GM12892 (cell line): ENCODE measurements at regions not wholly inside any gene's neighbourhood (a gene's known extent, or its start where the extent isn't known, plus 50 kb on each side); places are given as distances from the start of the nearest gene placed in this dataset.

Experiments used
- DNase-seq: peaks from one replicate; pipeline ENCODE4 v3.0.0; 2011; ENCODE audit not compliant: insufficient read length
- FAIRE-seq: peaks from 2 replicates; lab custom pipeline; 2011; peaks lifted over from hg19 to GRCh38; lab: Jason Lieb, UNC
- POLR2A ChIP-seq: IDR thresholded peaks from 2 replicates; pipeline ENCODE4 v1.6.1; 2011; ENCODE audit warnings: low read depth, low read length, control low read depth
- POLR2AphosphoS5 ChIP-seq: IDR thresholded peaks from 2 replicates; pipeline ENCODE4 v1.6.1; 2011; ENCODE audit warnings: low read depth, low read length, control low read depth
- TAF1 ChIP-seq: IDR thresholded peaks from 2 replicates; pipeline ENCODE4 v1.6.1; 2011; ENCODE audit warnings: low read depth, mild to moderate bottlenecking, control low read depth, low read length, borderline replicate concordance

DNA sequence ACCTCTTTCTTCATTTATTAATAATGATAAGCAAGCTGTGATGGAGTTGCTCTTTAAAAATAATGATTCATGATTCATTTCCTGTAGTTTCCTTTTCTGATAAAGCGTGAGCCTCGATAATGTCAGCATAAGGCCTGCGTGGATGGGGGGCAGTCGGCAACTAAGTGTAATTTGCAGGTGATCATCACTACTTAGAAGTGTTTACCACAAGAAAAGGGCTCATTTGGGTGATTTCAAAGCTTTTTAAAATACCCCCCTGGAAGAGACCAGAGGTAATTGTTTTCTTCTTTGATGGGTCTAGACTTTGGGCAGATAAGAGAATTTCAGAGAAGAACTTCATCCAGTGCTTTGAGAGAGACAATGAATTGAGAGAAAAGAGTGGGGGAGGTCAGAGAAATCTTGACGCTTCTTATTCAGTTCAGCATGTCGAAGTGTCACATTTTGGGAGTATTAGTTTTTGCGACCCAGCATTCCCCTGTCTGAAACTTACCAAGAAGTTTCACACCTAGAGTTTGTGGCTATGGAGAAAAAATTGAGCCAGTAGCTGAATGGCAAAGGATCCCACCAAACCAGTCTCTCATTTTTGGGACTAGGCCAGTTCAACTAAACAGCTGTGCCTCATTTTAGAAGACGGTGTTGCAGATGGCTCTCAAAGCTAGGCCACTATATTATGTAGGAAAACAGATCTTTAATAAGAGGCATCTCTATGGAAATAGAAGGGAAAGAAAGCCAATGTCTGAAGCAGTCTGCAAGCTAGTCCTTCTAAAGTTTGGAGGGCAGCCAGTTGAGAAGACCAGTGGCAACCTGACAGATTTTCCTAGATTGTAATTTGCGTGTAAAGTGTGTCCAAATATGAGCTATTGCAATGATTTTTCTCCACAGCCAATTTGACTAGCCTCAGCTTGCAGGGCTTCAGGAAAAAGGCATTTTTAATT is 171.0 kb upstream of the PPP1R2C start:
- TF ChIP-seq TAF1 (no peak), POLR2A (no peak), POLR2AphosphoS5 (no peak)
- FAIRE-seq (no peak), DNase-seq (no peak)

DNA sequence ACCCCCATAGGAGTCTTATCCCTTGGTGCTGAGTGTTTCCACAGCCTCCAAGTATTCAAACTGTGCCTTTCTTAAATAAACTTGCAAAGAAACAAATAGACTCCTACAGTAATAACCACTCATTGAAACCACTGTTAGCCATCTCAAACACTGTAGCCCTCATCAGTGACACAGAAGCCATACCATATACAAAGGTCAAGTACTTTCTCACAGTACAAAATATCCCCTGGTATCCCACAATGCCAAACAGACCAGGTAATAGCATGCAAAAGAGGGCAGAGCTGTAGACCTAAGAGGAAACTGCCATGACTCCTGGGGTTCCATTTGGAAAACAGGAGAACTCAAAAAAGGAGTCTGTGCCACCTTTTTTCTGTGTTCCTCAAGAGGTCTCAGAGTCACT is 173.8 kb upstream of the PPP1R2C start:
- no peak for DNase-seq
- no peak for TF ChIP-seq POLR2A
- no peak for TF ChIP-seq TAF1
- TF ChIP-seq POLR2AphosphoS5 = no peak
- peak; percentile 24 for FAIRE-seq

DNA sequence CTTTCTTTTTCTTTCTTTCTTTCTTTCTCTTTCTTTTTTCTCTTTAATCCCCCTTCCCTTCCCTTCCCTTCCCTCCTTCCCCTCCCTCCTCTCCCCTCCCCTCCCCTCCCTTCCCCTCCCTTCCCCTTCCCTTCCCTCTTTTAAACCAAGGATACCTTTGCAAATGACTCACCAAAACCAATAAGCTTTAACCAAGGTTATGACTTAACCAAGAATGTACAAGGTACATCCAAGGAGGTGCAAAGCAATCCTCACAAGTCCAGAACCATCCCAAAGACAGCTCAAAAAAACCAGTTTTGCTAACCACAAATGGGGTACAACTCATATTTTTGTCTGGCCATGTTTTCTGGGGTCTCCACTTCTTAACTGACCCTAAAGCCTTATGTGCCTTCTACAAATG is 174.7 kb upstream of the PPP1R2C start:
- DNase-seq = no peak
- FAIRE-seq = no peak
- TF ChIP-seq TAF1 (no peak), POLR2A (no peak), POLR2AphosphoS5 (no peak)

DNA sequence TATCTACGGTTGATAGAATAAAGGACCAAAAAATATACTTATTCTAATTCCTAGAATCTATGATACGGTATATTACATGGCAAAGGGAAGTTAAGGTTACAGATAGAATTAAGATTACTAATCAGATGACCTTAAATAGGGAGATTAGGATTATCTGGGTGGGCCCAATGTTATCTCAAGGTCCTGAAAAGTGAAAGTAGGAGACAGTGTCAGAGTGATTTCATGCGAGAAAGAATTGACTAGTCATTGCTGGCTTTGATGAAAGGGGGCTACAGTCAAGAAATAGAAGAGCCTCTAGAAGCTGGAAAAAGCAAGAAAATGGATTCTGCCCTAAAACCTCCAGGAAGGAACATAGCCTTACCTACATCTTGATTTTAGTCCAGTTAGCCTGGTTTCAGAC is 176.9 kb upstream of the PPP1R2C start:
- no peak for DNase-seq
- FAIRE-seq = peak; percentile 82
- no peak for TF ChIP-seq TAF1
- TF ChIP-seq POLR2A = no peak
- TF ChIP-seq POLR2AphosphoS5 = no peak

DNA sequence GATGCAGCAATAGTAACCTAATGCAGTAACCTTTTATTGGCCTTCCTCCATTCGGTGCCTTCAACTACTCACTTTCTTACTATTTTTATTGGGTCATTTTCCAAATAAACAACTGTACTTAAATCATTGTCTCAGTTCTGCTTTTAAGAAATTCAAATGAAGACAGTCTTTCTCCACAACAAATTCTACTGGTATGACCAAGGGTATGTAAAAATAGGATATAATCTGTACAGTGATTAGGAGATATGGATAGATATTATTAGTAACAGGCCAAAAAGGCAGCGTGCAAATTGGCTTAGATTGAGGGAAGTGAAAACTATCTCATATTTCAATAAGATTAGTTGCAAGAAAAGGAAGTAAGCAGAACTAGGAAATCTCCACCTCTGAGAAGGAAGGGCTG is 177.4 kb upstream of the PPP1R2C start:
- FAIRE-seq (peak; percentile 17), DNase-seq (no peak)
- TF ChIP-seq TAF1 (no peak), POLR2AphosphoS5 (no peak), POLR2A (no peak)

DNA sequence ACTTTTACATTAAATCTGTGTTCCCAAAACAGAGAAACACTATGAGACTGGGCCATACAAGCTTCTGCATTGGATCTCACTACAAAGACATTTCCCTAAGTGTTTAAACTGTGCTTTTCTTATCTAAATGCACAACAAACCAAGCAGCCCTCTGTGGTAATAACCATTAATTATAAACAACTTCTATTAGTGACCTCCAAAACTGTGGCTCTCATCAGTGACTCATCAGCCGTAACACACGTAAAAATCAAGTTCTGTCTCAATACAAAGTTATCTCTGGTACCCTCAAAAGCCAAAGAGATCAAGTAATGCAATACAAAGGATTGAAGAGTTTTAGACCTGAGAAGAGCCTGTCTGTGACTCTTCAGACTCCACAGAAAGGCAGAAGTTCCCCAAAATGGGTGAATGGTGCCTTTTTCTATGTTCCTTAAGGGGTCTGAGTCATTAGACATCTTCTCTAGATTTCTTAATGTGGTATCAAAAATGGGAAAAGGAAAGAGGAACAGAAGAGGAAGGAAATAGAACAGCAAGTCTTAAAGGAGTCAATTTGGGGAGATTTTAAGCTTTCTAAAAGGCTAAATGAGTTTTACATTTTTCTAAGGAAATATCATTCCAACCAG is 189.8 kb upstream of the PPP1R2C start:
- DNase-seq (no peak), FAIRE-seq (no peak)
- no peak for TF ChIP-seq POLR2AphosphoS5
- no peak for TF ChIP-seq POLR2A
- TF ChIP-seq TAF1 = no peak

DNA sequence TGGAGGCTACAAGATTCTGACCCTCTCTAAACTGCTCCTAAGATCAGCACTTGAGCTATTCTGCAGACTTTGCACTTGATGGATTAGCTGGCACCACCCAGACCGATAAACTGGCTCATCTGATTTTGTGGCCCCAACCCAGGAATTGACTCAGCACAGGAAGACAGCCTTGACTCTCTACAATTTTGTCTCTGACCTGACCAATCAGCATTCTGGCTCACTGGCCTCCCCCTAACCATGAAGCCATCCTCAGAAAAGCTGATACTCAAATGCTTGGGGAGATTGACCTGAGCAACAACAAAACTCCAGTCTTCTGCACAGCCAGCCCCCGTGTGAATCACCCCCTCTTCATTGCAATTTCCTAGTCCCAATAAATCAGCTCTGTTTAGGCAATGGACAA is 195.4 kb upstream of the PPP1R2C start:
- DNase-seq (no peak), FAIRE-seq (no peak)
- TF ChIP-seq TAF1 (no peak), POLR2A (no peak)

DNA sequence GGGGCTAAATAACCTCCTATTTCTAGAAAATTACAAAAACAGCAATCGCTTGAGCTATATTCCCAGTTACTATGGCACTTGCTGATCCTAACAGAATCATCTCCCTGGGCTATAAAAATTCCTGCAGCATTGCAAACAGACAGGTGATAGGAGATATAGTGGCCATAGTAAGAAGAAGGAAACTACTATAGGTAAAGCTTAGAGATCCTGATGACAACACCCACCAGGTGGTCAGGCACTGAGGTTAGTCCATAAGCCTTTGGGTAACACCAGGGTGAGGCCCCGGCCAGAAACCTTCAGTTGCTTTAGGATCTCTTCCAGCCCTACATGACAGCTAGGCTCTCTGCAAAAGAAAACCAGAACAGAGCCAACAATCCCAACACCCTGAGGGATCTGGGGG is 197.9 kb upstream of the PPP1R2C start:
- no peak for FAIRE-seq
- no peak for TF ChIP-seq POLR2AphosphoS5
- no peak for TF ChIP-seq POLR2A
- no peak for TF ChIP-seq TAF1

DNA sequence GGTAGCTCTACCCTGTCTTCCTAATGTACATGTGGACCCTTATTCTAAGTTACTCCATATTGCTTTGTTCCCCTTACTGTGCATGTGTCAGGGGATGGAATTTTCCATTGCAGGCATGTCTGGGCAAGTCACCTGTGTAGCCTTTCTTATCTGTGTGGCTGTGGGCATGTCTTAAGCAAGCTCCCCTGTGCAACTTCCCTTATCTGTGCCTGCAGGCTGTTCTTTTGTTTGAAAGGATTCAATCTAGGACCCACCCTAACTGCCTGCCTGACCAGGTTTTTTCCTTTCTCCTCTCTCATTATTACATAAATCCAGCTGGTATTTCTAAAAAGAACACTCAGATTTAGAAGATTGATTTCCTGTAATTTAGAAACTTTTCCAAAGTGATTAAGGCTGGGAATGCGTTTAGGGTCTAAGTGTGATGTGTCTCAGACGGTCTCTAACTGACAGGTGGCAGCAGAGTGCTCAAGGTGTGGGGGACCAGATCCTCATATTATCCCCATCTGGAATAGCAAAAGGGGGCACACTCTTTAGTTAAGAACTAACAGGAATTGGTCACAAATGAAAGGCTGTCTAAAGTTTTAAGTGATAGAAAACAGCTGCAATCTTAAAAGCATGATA is 198.9 kb upstream of the PPP1R2C start:
- TF ChIP-seq POLR2AphosphoS5 (no peak), POLR2A (no peak), TAF1 (no peak)
- FAIRE-seq (peak; percentile 81), DNase-seq (no peak)

More for the DNA sequence above, 197.9 kb upstream of the PPP1R2C start:
- no peak for DNase-seq

DNA sequence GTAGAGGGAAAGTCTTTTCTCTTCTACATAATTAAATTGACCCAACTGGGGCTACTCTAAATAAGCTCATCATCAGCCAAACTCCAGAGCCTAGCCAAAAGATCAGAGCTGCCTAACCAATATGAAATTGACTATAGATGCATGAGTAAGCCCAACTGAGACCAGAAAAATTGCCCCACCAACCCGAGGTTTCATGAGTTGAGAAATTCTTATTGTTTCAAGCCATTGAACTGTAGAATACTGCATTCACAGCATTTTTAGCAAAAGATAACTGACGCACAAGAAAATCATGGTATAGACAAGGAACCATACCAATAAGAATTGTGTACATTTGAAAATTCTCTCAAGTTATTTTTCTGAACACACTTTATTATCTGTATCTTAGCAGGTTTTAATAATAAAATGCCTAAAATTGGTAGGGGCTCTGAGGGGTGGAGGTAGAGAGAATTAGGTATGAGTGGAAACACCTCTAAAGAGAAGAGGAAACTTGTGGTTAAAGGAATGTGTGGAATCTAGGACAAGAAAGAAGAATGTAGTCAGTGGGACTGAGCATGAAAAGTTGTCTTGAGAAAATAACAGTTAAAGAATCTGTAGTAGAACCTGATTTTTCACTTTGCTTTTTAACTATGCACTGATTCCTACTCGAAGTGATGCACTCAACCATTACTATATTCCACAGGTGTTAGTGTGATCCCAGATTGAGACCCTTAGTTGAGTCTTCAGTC is 200.9 kb upstream of the PPP1R2C start:
- DNase-seq (no peak), FAIRE-seq (peak; percentile 70)
- TF ChIP-seq POLR2A (no peak), POLR2AphosphoS5 (no peak), TAF1 (no peak)

DNA sequence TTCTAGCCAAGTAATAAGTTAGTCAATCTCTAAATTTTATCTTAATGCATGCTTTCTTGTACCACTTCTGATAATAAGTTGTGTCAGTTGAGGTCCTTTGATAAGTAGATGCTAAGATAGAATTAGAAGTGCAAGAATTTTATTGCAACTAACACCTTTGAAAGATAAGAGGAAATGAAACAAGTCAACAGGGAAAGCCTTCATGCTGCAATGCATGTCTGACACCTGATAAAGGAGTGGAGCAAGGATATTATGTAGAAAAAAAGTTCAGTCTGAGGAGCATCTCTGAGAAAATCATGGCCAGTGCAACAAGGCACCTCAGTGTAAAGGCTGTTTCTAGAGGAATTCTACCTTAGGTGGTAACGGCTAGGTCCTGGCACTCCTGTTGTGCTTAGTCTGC is 210.7 kb upstream of the PPP1R2C start:
- TF ChIP-seq POLR2A = no peak
- no peak for TF ChIP-seq POLR2AphosphoS5
- TF ChIP-seq TAF1 = no peak
- no peak for DNase-seq
- no peak for FAIRE-seq
